ENCODE measurements at regions not wholly inside any gene's neighbourhood (a gene's known extent, or its start where the extent isn't known, plus 50 kb on each side); places are given as distances from the start of the nearest gene placed in this dataset.
"Not testable (repeated sequence)": the region's sequence is repeated elsewhere in the genome, so short reads cannot be mapped to it uniquely, and the experiment has no call there.

DNA sequence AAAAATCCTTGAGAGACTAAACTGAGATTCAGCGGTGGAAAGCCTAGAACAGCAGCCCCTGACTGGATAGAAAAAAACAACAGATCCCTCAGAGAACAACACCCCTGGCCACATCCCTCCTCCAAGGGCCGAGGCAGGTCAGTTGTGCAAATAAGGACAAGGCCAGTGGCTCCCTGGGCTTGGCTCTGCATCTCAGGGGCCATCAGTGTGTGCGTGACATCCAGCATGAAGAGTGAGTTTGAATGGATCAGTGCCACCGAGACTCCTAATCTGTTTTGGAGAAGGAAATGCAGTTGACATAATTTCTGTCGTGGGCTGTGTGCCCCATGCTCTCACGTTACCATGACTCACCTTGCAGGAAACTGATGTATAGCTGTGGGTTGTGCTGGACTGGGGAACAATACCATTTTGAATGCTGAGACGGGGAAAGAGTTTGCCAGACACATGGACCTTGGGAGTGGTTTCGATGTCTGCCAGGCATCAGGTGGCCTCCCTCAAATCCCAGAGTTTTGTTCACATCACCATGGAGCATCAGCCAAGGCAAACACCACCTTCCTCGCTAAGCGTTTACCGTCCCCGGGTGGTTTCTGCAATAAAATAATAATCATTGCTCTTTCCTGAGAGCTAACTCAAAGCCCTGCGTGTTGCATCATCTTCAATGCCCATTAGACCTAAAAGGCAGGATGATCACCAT lies 153.2 kb upstream of the FZD8 start:
- DNase-seq: no peak

DNA sequence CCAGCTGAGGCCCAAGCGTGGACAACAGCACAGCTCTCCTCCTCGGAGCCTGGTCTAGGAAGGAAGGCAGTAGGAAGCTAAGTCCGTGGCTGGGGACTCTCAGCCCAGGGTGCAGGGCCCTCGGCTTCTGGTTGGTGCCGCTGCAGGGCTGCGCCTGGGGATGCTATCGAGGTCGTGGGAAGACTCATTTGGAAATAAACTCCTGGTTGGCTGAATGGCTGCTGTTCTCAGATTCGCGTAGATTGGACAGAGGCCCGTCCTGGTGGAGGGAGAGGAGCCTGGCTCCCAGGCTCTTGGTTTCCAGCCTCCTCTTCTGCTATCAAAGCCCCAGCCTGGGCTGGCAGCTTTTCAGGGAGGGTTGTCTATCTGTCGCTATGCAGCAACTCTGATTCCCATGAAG lies 152.6 kb upstream of the FZD8 start:
- DNase-seq: no peak

- DNase-seq: no peak
Observed at GRCh38 chr10:35792291-35792690, 150.2 kb upstream of the FZD8 start.

- DNase-seq: no peak
Observed at GRCh38 chr10:35789996-35790395, 147.9 kb upstream of the FZD8 start.

DNA sequence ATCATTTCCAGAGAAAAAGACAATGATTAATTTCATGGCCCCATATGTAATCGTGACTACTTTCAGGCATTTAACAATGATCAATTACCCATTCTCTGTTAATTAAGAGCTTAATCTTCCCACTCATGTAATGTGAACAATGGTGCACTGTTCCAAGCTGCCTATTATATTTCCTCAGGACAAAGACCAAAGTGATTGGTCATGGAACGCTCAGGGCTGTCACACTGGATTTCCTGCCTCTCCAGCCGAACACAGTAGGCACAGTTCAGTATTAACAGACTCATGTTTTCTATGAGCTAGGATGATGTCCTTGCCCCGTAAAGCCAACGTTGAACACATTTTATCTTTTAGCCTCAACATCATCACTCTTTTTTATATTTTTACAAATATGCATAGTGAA lies 142.7 kb upstream of the FZD8 start:
- DNase-seq: no peak

DNA sequence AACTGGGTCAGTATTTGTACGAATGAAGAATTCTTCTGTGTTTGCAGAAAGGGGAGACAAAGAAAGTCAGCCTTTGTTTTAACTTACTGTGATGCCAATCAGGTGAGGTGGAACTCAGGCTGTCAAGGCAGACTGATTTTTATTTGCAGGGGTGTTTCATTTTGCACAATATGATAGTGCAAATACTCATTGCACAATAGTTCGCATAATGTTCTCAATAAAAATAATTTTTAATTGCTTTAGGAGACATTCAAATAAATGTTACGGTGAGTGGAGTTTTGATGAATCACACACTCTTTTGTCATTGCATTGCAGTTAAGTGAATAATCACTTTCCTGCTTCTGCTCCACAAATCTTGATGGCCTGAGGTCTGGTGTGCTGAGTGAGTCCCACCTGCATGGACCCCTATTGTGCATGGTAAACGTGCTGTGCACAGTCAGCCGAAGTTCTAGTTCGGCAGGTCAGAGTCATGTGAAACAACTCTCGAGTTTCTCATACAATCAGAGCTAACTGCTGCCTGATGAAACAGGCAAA lies 141.3 kb upstream of the FZD8 start:
- no peak for DNase-seq

DNA sequence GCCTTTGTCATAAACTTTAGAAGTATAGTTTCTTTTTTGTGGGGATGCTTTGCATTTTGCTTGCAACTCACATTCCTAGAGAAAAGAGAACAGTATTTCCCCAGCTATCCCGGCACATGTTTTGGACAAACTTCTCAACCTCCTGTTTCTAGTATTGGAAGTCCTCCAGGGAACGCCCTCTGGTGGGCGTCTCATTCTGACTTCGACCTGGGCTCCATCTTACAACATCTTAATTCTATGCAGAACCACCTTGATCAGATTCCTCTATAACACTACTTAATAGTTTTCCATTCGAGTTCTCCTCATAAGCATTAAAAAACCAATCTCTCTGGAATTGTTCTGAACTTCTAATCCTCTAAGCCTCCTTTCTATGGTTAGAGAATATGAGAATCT lies 139.5 kb upstream of the FZD8 start:
- DNase-seq: no peak

GRCh38 chr10:35780970-35781642 lies 139.0 kb upstream of the FZD8 start:
- DNase-seq: no peak

DNA sequence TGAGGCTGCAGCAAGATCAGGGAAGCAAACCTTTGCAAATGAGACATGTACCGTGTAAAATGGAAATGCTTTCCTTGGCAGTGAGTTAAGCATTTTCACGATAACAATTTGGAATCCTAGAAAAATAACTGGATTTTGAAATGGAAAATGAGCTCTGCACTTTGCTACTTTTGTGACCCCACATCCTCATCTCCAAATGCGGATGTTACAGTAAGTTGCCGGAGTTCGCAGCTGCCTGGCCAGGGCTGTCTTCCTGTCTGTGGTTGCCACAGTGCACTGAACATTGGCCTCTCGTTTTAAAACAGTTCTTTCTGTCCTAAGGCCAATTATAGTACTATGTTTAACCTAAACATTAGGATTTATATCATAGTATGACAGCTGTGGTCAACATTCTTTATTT lies 136.2 kb upstream of the FZD8 start:
- DNase-seq: no peak

DNA sequence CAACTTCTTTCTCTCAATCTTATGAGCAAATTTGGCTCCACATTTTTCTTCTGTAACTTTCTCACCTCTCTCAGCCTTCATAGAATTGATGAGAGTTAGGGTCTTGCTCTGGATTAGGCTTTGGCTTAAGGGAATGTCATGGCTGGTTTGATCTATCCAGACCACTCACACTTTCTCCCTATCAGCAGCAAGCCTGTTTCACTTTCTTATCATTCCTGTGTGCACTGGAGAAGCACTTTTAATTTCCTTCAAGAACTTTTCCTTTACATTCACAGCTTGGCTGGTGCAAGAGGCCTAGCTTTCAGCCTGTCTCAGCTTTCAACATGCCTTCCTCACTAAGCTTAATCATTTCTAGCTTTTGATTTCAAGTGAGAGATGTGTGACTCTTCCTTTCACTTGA lies 134.5 kb upstream of the FZD8 start:
- not testable (repeated sequence) for DNase-seq

DNA sequence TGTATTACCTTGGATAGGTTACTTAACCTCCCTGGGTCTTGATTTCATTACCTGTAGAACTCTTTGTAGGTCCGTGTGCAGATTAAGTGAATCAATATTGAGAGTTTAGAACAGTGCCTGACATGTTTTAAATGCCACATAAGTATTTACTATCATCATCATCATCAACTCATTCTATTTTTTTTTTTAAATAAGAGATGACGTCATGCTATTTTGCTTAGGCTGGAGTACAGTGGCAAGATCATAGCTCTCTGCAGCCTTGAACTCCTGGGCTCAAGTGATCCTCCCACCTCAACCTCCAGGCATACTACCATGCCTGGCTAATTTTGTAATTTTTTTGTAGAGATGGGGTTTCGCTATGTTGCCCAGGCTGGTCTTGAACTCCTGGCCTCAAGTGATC lies 132.0 kb upstream of the FZD8 start:
- no peak for DNase-seq

DNA sequence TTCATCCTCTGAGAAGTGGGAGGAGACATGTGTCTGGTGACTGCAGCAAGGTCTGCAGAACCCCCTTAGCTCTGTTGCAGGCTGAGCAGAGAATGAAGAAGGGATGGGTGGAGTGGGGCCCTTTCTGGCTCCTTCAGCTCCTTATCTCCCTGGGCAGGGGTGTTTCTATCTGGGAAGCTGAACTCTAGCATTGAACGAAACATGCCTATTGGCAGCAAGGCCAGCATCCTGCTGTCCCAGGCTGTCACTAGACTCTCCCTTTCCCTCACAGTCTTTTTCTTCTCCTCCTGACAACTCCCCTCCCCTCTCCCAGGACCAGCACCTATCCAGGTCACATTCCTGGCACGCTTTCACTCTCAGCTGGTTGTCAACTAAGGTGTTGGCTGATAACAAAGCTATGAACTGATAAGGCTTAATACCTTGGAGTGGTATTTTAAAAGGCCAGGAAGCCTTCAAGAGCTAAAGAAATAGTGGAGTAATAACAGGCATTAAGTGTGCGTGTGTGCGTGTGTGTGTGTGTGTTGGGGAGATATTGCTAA lies 128.8 kb upstream of the FZD8 start:
- DNase-seq: no peak

- DNase-seq: no peak
Observed at GRCh38 chr10:35769795-35770194, 127.7 kb upstream of the FZD8 start.

DNA sequence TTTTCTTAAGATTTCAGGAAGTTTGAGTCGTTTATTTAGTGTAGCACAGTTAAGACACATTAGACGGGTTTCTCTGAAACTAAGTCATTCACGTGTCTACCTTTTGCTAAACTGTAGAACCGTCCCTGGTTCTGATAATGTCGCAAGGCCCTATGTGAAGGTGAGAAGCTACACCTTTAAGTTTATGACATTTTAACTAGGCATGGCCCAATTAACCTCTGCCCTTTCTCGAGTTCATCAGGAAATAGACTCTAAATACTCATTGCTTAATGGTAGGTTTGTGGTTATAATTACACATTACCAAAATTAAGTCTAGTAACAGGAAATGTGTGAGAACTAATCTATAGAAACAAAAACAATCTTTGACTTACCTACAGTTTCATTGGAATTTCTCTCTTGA lies 126.6 kb upstream of the FZD8 start:
- DNase-seq: no peak

GRCh38 chr10:35768011-35768410 lies 125.9 kb upstream of the FZD8 start:
- no peak for DNase-seq

- no peak for DNase-seq
Observed at GRCh38 chr10:35765996-35766395, 123.9 kb upstream of the FZD8 start.

DNA sequence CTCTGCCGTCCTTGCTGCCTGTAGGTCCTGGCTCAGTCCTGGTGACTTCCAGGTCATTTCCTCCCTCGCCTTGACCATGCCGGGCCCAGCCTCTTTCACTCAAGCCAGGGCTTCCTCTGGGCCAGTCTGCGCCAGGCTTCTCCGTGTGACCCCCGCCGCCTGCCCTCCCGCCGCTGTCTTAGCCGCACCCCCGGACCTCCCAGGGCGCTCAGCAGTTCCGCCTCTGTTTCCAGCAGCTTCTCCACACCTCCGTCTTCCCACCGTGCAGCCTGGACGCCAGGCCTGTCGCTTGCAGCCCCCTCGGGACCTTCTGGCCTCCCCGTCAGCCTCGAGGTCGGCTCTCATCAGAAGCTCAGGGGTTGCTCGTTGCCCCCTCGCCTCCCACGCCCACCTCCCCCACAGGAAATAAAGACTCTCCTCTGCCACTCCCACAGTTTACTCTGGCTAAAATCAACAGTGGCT lies 123.0 kb upstream of the FZD8 start:
- DNase-seq: no peak

- no peak for DNase-seq
Observed at GRCh38 chr10:35762311-35763030, 120.4 kb upstream of the FZD8 start.

GRCh38 chr10:35758076-35758475 lies 116.0 kb upstream of the FZD8 start:
- no peak for DNase-seq

DNA sequence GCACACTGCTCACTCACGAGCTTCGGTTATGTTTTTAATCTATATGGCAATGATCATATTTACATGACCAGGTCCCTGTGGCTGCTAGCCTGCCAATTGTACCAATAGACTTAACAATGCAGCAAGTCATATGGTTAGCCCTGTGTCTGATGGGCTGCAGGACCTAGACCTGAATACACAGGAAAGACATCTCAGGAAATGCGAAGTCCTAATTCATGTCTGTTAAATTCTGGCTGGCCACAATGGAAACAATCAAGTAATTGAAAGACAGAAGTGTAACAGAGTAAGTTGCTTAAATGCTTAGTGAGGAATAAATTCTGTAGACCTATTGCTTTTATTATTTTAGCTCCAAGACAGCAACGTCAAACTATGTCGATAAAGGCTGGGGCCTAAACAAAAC lies 112.4 kb upstream of the FZD8 start:
- no peak for DNase-seq

GRCh38 chr10:35752469-35753461 lies 110.7 kb upstream of the FZD8 start:
- DNase-seq: no peak

DNA sequence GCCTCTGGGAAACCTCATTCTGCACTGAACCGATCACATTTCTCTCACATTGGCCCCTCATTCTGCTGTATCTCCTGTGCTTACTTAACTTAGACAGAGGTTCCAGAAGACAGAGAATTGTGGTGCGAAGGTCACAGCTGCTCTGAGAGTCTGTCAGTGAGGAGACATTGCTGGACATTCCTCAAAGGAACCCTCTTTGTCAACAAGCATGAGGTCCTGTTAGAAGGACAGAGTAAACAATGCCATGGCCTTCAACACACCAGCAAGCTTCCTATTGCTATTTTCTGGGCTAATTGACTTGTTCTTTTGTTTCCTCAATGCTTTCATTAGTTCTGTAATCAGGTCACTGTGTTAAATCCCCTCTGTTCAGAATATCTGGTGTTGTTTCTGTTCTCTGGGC lies 109.3 kb upstream of the FZD8 start:
- no peak for DNase-seq
